Activated CD4-positive, alpha-beta T cell treated with anti-CD3 and anti-CD28 coated beads, Interleukin-2, amount 50 U/mL, for 16 hours (primary cell): ENCODE measurements at regions not wholly inside any gene's neighbourhood (a gene's known extent, or its start where the extent isn't known, plus 50 kb on each side); places are given as distances from the start of the nearest gene placed in this dataset.
"Not testable (repeated sequence)": the region's sequence is repeated elsewhere in the genome, so short reads cannot be mapped to it uniquely, and the experiment has no call there.

Experiments
- DNase-seq: peaks from one replicate; pipeline ENCODE4 v3.0.0-alpha.2; 2020

DNA sequence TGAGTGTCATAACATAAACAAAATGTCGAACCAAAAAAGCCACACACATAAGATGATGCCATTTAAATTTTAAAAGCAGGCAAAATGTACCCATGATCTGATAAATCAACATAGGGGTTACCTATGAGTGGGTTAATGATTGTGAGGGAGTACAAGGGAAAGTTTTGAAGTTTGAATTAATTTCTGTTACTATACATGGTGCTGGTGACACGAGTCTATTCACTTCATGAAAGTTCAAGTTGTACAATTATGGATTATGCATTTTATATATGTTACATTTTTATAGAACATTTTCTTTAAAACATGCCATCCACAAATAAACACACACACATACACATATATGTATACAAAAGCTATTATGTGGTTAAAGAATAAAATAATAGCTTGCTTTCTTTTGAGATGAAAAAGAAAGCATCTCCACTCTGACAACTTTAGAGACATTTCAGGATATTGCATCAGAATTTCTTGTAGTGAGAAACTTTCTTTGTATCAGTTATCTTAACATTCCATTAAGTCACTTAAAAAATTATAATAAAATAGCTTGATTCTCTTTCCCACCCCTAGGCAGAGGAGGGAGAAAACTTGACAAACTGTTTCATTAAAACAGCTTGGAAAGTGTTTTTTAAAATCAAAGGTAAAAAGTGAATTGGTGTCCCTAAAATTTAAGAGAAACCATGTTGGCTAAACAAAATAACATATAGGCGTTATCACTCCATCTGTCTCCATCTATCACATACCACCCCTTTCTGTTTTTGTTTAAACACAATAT, 891.8 kb upstream of the NDST4 start:
- peak; percentile 3 for DNase-seq

DNA sequence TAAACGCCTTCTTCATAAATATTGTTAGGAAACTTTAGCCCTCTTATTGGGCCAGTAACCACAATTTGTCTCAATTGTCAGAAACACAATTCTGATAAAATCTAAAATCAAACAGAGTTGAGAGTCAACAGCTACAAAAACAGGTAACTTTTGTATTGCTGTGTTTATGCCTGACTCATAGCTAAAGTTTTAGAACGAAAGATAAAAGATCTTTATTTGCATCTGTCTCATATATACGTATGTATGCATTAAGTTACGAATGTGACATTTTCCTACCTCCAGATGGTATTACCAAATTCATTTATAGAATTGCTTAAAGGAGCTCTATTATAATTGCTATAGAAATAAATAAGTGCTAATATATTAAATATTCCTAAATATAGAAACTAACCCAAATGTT, 887.9 kb upstream of the NDST4 start:
- DNase-seq = no peak

DNA sequence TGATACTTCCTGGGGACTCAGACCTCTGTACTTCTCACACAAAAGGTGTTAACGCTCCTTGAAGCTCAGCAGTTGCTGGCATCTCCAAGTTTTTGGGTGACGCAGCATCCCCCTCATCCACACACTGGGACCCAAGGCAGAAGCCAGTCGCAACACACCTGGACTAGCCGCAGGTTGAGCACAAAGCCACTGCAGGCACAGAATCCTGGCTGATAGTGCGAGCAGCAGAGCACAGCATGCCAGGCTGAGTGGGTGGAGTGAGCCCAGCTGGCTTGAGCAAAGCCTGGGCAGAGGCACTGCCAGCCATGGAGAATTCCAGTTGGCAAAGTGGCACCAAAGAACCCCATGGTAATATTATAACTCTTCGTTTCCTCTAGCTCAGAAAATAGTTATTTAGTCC, 873.2 kb upstream of the NDST4 start:
- DNase-seq = no peak

DNA sequence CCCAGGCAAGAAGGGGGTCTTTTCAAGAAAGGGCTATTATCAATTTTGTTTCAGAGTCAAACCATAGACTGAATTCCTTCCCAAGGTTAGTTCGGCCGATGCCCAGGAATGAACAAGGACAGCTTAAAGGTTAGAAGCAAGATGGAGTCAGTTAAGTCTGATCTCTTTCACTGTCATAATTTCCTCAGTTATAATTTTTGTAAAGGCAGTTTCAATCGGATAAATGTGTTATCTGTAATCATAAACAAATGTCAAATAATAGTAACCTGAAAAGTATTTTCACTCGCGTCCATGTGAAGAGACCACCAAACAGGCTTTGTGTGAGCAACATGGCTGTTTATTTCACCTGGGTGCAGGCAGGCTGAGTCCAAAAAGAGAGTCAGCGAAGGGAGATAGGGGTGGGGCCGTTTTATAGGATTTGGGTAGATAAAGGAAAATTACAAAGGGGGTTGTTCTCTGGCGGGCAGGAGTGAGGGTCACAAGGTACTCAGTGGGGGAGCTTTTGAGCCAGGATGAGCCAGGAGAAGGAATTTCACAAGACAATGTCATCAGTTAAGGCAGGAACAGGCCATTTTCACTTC, 862.1 kb upstream of the NDST4 start:
- DNase-seq = not testable (repeated sequence)

DNA sequence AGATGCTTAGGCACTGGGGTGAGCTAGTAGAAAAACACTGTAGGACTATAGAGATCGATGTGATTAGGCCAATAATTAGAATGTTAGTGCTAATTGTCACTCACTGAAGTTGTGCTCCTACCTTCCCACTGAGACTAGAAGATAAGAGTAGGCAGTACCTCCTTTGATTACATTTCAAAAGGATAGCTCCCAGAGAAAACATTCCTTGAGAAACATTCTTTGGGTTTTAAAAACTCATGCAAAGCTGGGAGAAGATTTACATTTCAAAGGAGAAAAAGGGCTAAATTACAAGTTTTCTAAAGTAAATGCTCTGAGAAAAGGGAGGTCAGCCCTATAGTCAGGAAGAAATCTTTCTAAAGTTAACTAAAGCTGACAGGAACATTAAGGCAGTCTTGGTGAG, 860.3 kb upstream of the NDST4 start:
- DNase-seq = no peak

DNA sequence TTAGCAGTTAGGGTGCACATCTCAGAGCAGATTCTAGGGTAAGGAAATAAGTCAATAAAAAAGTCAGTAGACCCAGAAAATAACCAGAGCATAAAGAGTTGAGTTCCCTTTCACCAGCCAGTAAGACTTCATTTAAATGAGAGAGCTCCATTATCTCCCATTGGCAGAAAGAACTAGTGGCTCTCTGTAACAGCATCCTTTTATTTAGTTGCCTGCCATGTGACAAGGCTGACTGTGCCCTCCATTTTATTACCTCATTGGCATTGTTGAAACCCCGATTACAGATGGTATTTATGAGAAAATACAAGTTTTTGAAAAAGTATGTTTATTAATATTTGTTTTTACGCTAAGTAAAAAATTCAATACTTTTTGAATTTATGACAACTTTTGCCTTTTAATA, 859.5 kb upstream of the NDST4 start:
- DNase-seq = no peak

DNA sequence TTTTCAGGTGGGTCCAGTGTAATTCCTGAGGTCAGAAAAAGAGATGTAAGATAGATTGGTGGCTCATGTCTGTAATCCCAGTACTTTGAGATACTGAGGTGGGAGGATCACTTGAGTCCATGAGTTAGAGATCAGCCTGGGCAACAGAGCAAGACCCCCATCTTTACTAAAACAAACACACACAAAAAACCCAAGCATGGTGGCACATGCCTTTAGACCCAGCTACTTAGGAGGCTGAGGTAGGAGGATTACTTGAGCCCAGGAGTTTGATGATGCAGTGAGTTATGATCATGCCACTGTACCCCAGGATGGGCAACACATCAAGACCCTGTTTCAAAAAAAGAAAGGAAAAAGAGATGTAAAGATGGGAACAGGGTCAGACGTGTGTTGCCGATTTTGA, 857.4 kb upstream of the NDST4 start:
- no peak for DNase-seq

DNA sequence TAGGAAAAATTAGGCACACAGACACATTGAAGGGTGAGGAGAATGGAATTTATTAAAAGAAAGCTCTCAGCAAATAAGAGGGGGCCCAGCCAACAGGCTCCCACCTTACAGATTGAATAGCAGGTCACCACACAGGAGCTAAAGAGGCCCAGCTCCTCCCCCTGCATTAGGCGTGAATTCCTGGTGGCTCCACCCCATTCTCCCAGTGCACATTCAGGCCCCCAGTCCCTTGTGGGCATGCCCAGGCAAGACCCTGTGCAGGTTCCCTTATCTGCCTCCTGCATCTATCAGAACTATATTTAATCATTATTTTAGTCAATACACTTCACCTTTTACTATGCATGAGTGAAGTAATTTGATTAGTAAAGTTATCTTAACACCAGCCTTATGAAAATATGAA, 856.3 kb upstream of the NDST4 start:
- DNase-seq = no peak

DNA sequence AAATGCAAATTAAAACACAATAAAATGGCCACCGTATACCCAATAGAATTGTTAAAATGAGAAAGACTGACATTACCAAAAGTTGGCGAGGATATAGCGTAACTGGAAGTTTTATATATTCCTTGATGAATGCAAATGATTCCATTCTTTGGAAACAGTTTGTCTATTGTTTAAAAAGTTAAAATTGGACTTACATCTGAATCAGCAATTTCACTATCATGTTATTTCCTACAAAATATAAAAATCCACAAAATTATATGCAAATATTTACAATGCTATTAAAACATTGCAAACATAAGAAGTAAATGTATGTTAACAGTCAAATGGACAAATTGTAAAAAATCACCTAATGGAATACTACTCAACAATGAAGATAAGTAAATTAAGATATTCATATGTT, 852.2 kb upstream of the NDST4 start:
- DNase-seq = no peak

DNA sequence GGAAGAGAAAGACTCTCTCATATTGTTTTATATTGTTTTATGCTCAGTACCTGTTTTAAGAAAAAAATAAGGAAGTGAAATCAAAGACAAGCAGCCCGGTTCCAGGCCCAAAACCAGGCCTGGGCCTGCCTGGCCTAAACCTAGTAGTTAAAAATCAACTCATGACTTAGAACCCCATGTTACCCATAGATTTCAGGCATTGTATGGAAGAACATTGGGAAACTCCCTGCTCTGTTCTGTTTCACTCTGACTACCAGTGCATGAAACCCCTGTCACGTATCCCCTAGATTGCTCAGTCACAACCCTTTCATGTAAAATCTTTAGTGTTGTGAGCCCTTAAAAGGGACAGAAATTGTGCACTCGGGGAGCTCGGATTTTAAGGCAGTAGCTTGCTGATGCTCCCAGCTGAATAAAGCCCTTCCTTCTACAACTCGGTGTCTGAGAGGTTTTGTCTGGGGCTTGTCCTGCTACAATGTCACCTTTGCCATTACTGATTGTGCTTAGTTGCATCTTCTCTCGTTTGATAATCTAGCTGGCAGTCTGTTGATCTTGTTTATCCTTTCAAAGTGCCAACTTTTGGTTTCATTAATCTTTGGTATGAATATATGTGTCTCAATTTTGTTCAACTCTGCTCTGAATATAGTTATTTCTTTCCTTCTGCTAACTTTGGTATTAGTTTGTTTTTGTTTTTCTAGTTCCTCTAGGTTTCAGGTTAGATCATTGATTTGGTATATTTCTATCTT, 842.8 kb upstream of the NDST4 start:
- DNase-seq = not testable (repeated sequence)

DNA sequence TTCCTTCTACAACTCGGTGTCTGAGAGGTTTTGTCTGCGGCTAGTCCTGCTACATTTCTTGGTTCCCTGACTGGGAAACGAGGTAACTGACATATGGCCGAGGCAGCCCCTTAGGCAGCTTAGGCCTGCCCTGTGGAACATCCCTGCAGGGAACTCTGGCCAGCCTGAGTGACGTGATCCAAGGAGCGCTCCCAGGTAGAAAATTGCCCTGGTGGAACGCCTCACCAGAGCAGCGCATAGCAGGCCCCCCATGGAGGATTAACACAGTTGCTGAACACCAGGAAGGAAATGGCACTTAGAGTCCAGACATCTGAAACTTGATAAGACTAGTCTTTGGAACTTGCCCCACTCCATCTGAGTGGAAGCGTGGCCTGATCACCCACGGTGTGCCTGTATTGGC, 837.4 kb upstream of the NDST4 start:
- no peak for DNase-seq

DNA sequence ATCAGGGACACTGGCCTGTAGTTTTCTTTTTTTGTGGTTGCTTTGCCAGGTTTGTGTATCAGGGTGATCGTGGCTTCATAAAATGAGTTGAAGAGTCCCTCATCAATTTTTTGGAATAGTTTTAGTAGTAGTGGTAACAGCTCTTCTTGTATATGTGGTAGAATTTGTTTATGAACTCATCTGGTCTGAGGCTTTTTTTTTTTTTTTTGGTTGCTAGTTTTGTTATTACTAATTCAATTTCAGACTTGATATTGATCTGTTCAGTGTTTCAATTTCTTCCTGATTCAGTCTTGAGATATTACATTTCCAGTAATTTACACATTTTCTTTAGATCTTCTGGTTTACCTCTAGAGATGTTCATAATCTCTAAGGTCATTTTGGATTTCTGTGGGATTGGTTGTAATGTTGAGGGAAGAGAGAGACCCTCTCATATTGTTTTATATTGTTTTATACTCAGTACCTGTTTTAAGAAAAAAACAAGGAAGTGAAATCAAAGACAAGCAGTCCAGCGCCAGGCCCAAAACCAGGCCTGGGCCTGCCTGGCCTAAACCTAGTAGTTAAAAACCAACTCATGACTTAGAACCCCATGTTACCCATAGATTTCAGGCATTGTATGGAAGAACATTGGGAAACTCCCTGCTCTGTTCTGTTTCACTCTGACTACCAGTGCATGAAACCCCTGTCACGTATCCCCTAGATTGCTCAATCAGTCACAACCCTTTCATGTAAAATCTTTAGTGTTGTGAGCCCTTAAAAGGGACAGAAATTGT, 836.7 kb upstream of the NDST4 start:
- DNase-seq = peak; percentile 18

DNA sequence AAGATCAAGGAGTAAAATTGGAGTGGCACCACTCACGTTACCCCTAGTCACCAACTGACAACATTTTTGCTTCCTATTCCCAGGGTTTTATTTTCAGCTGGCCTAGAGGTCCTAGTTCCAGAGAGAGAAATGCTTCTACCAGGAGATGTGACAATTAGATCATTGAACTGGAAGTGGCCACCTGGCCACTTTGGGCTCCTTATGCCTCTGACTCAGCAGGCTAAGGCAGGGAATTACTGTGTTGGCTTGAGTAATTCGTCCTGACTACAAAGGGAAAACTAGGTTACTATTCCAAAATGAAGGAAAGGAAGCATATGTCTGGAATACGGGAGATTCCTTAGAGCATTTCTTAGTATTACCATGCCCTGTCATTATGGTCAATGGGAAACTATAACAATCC, 831.6 kb upstream of the NDST4 start:
- DNase-seq = no peak

DNA sequence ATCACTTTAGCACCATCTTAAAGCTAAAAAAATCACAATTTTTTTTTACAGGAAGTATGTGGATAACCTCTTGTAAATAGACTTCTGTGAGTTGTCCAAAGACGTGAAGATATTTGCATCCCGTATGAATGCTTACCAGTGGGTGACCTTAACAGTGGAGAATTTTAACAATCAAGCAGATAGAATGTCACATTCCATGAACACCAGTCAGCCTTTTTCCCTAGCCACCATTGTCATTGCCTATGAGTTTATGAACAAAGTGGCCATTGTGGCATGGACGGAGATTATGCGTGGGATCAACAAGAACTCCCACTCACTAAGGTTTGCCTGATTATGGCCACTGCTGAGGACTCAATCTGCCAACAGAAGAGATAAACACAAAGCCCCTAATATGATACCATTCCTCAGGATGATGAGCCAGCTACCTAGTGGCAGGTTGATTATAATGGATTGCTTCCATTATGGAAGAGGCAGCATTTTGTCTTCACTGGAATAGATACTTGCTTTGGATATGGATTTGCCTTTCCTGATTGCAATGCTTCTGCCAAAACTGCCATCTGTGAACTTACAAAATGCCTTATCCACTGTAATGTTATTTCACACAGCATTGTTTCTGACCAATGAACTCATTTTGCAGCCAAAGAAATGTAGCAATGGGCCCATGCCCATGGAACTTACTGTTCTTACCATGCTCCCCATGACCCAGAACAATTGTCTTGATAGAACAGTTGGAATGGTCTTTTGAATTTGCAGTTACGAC, 830.9 kb upstream of the NDST4 start:
- DNase-seq = no peak

DNA sequence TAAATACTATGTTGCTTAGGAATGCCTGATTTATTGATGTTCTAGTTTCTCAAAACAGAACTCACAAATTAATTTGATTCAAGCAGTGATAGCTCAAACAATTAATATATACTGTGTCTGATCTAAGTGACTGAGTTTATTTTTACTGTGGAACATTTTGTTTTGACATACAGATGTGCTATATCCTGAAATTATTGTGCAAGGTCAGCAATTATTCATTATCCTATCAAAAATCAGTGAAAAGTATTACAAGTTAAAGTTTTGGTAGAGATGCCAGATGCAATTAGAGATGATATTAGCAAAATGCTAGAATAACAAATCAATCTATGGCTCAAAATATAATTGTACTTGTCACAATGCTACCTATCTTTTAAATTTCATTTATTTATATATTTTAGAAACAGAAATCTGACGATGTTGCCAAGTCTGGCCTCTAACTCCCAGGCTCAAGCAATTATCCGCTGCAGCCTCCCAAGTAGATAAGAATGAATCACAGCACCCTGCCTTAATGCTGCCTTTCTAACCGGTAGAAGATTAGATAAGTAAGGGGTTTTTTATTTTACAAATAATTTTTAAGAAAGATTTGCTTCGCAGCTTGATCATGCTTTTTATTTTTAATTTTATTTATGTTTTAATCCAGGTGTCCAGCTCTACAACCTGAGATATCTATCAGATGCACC, 825.5 kb upstream of the NDST4 start:
- no peak for DNase-seq

DNA sequence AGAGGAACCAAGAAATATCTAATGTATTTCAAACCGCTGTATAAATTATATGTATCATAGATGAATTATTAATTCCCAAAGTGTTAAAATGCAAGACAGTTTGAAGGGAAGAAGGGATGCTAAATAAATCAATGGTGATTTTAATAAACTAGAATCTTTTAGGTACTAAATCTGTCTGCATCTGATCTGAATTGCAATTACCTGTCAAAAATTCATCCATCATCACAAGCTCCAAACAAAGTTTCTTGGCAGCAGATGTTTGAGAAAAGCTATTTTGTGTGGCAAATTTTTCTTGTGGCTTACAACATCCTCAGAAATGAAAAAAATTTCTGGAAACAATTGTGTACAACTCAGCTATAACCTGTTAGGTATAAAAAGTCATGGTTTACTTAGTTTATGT, 816.0 kb upstream of the NDST4 start:
- no peak for DNase-seq

DNA sequence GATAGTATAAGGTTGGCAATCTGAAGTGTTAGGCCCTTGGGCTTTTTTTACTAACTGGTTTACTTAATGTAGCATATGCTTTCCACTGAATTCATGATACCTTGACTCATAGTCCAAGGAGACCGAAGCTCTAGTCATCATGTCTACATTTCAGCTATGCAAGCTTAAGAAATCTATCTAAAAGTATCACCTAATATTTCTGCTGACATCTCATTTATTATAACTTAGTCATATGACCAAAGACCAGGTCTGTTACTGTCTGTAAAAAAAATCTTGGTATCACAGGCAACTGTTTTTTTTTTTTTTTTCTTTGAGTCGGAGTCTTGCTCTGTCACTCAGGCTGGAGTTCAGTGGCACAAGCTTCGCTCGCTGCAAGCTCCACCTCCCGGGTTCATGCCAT, 814.0 kb upstream of the NDST4 start:
- no peak for DNase-seq

DNA sequence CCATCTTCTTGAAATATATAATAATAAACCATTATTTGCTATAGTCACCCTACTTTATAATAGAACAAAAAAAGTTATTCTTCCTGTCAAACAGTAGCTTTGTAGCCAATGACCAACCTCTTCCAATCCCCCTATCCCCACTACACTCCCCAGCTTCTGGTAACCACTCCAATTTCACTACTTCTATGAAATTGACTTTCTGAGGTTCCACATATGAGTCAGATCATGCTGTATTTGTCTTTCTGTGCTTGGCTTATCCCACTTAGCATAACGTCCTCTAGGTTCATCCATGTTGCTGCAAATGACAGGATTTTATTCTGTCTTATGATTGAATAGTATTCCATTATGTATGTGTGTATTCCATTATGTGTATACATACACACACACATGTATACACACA, 809.7 kb upstream of the NDST4 start:
- DNase-seq = no peak

DNA sequence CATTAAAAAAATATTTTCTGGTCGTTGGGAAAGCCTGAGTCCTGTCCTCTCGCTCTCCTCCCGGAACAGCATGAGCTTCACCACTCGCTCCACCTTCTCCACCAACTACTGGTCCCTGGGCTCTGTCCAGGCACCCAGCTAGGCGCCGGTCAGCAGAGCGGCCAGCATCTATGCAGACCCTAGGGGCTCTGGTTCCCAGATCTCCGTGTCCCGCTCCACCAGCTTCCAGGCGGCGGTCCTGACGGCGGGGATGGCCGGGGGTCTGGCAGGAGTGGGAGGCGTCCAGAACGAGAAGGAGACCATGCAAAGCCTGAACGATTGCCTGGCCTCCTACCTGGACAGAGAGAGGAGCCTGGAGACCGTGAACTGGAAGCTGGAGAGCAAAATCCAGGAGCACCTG, 807.2 kb upstream of the NDST4 start:
- DNase-seq = no peak

DNA sequence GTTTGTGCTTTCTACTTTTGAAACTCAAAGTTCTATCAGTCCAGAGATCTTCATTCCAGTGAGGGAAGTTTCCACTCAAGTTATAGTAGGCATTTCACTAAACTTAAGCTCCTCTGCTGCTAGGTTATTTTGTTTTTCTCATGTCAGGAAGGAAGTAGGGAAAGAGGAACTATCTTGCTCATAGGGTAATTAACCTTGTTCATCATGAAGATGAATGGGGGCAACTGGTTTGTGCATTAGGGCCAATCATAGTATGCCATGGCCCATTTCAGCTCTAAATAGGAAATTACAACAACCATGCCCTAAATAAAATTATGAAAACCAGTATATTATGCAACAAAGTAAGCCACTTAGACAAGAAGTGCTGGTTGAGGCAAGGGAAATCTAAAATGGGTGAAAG, 804.7 kb upstream of the NDST4 start:
- DNase-seq = no peak

DNA sequence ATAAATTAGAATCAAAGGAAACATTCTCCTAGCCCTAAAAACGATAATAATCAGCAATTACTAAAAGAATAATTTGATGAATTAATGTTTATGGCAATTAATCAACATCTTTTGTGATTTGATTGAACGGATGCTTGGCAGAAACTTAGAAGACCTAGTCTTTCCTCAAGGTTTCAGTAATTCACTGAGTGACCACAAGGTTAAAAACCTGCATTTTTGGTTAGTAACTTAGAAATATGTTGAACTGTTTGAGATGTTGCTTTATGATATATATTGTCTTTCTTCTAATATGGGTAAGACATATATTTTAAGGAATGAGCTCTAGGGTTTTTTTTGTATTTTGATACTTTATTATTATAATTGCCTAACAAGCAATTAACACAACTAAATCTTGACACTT, 793.0 kb upstream of the NDST4 start:
- DNase-seq = no peak

DNA sequence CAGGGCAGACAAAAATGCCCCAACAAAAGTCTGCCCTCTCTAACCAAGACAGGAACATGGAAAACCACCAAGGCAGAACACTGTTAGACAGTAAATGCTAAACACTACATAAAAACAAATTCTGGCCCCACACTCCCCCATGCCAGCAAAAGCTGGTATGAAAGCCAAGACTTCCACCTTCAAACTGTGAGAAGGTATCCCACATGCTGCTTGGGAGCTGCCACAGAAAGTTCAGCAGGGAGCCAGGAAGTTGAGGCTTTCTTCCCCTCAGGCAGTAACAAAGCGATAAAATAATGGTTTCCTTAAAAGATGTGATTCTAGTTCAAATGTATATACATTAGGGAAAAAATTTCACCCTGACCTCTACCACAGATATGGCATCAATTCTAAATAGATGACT, 770.4 kb upstream of the NDST4 start:
- no peak for DNase-seq
